GM08714 (cell line): ENCODE measurements at regions not wholly inside any gene's neighbourhood (a gene's known extent, or its start where the extent isn't known, plus 50 kb on each side); places are given as distances from the start of the nearest gene placed in this dataset.
"Not testable (repeated sequence)": the region's sequence is repeated elsewhere in the genome, so short reads cannot be mapped to it uniquely, and the experiment has no call there.

ENCODE experiments used
- H3K4me3 ChIP-seq: fragments of 200-500 bp; sonication (Bioruptor generic); 2 replicates; pipeline ENCODE4 v1.5.1; 2014; ENCODE audit warnings: mild to moderate bottlenecking, low read length, inconsistent platforms
- ZNF274 ChIP-seq: IDR thresholded peaks from 2 replicates; pipeline ENCODE4 v1.6.1; 2012; ENCODE audit warnings: mild to moderate bottlenecking, low read depth, low read length

GRCh38 chr1:87398641-87399040 is 70.0 kb downstream of the LMO4 start:
- H3K4me3 ChIP-seq, result no peak overlapping the region
- no peak for TF ChIP-seq ZNF274

DNA sequence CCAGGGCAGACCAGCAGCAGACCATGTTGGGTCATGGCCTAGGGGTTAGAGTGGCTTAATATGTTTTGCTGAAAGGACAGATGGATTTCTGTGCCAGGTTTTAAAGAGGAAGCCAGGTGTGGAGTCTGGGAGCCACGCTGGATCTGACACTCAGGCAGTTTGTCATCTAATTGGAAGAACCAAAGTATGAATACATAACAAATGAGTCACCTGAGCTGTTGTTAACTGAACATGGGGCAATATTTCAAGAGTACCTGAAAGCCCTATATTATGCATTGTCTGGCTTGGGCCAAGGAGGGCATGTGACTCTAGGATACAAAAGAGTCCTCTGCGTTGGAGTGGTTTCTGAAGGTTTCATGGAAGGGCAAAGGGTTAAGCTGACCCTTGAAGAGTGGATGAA is 70.6 kb downstream of the LMO4 start:
- no peak overlapping the region for H3K4me3 ChIP-seq
- no peak for TF ChIP-seq ZNF274

GRCh38 chr1:87399701-87400100 is 71.0 kb downstream of the LMO4 start:
- H3K4me3 ChIP-seq, result no peak overlapping the region
- no peak for TF ChIP-seq ZNF274

DNA sequence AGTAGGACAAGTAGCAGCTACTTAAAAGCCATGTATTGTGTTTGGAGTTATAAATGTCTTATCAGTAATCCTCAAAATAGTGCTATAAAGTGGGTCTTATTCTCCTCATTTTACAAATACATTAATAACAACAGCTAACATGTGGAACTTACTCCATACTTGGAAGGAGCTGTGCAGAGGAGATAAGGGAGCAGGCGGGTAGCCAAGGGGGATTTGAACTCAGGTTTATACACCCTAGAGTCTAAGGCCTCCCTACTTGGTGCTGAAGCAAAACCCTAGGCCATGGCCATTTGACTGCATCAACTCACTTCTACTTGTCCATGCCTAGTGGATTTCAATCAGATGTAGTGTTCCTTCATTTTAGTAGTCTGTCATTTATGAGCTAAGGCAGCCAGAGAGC is 72.1 kb downstream of the LMO4 start:
- no peak overlapping the region for H3K4me3 ChIP-seq
- TF ChIP-seq ZNF274, result no peak

DNA sequence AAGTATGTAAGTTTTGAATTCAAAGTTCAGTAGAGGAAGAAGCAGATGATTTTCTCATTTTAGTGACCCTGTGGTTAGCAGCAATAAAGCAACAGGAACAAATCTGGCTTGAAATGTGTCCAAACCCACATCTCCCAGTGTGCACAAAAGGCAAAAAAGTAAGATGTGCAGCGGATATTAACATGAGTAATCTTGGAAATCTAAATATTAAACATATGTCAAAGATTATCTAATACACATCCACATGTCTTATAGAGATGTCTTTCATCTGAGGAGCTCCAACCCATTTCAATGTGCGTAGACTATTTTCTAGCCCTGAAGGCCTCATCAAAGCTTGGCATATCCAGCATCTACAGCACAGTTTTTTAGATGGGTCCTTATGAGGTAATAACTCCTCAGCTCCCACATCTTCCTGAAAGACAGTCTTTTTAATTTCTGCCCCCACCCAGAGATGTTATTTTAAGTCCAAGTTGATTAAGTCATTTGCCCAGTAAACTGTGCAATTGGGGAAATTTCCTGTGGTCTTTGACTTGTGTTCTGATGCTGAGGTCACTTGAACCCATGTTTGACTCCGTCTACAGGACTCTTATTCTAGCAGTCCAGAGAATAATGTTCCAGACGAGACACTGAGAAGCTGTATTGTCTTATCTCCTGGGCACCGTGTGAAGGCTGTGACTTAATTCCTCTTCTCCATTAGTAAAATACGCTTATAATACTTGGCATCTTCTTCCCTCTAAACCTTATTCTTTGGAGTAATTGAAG is 73.7 kb downstream of the LMO4 start:
- no peak overlapping the region for H3K4me3 ChIP-seq
- no peak for TF ChIP-seq ZNF274

DNA sequence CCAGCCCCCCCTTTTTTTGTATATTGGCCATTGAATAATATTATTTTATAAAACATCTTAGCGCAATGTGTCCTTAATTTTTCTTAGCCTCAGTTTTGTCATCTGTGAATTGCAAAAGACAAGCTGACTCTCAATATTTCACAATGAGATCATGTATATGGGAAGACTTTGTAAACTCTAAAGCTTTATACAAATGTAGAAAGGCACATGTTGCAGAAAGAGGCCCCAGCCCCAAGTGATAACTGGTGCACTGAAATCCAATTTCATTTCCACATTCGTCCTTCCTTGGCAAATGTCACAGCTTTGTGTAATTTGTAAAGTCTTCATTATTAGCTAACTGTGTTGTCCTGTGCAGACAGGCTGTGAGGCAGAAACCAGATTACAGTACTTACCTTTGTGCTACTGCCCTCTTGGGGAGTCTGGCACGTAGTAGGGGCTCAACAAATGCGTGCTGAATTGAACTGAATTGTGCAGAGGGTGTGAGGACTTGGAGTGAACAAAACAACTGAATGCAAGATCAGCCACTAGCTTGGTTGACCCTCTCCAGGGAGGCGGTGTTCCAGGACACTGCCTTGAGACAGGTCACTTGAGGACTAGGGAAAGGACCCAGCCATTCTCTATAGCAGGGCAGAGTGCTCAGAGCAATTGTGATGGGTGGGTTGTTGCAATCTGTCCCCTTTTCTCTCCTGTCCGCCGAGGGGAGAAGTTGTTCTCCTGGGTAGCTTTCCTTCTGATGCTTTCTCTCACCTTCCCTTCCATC is 74.6 kb downstream of the LMO4 start:
- no peak for TF ChIP-seq ZNF274
- H3K4me3 ChIP-seq, result no peak overlapping the region

DNA sequence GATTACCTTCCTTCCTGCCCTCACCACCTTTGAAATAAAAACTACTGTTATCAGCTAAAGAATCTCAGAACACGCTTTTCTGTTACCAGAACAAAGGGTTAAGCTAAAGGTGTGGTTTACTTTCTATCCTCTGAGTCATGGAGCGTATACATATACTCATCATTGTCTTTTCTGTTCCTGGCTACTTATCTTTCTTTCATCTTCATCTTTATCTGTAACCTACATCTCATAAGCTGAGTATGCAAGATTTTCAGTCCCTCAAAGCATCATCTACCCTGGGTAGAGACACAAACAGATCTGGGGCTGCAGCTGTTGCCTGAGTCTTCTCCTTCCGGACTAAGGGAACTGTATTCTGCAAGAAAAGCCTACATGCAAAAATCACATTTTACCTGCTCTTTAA is 75.6 kb downstream of the LMO4 start:
- no peak for TF ChIP-seq ZNF274
- H3K4me3 ChIP-seq, result no peak overlapping the region

GRCh38 chr1:87408665-87409248 is 80.1 kb downstream of the LMO4 start:
- no peak overlapping the region for H3K4me3 ChIP-seq
- TF ChIP-seq ZNF274, result no peak

GRCh38 chr1:87410776-87411480 is 82.2 kb downstream of the LMO4 start:
- no peak for TF ChIP-seq ZNF274
- no peak overlapping the region for H3K4me3 ChIP-seq

DNA sequence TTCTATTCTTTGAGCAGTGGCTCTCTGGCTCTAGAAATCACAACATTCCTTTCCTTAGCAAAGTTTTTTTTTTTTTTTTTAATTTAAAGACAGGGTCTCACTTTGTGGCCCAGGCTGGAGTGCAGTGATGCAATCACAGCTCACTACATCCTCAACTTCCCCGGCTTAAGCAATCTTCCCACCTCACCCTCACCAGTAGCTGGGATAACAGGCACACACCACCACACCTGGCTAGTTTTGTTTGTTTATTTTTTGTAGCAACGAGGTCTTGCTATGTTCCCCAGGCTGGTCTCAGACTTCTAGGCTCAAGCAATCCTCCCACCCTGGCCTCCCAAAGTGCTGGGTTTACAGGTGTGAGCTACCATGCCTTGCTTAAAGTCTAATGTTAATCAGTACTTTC is 85.2 kb downstream of the LMO4 start:
- not testable (repeated sequence) for H3K4me3 ChIP-seq

GRCh38 chr1:87418048-87418447 is 89.4 kb downstream of the LMO4 start:
- TF ChIP-seq ZNF274, result no peak
- H3K4me3 ChIP-seq, result no peak overlapping the region

DNA sequence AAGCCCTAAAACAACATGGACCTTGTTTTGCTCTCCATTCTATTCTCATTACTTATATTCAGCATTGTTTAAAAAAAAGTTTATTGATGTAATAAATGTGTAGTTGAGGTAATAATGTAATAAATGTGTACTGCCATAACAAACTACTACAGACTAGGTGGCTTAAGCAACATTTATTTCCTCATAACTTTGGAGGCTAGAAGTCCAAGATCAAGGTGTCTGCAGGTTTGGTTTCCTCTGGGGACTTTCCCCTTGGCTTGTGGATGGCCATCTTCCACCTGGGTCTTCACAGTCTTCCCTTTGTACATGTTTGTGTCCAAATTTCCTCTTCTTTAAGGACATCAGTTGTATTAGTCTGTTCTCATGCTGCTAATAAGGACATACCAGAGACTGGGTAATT is 93.1 kb downstream of the LMO4 start:
- TF ChIP-seq ZNF274, result no peak
- H3K4me3 ChIP-seq, result no peak overlapping the region

GRCh38 chr1:87424541-87424940 is 95.9 kb downstream of the LMO4 start:
- no peak overlapping the region for H3K4me3 ChIP-seq
- TF ChIP-seq ZNF274, result no peak

DNA sequence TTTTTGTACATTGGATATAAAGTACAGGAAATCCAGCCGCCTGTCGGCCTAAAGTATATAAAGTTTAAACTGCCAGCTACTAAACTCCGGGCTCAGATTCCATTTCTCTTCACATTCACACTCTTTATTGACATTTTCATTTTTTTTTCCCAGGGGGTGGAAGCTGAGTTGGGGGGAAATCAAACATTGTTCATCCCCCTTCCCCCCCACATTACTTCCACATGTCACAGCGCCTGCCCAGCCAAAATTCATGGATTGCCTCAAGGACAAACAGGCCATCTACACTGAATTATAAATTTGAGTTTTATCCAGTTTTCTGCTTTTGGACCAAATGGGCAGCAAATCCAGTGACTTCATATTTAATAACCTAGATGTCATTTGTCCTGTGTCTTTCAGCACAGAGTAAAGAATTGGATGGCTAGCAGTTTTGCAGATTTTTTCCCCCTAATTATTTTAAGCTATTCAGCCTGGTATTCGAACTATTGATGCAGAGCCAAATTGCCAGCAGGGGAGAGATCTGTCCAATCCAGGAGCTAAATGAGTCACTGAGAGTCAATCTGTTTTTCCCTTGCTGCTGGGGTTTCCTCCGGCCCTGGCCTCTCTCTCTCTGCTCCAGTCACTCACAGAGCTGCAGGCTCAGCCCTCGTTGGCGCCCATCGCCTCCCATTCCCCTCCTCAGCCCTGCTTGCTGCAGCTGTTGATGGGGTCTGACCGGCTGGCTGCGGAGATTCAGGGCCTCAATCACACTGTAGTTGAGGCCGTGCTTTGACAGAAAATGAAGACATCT is 98.0 kb downstream of the LMO4 start:
- no peak for TF ChIP-seq ZNF274
- no peak overlapping the region for H3K4me3 ChIP-seq
